ENCODE measurements at regions not wholly inside any gene's neighbourhood (a gene's known extent, or its start where the extent isn't known, plus 50 kb on each side); places are given as distances from the start of the nearest gene placed in this dataset.

GRCh38 chr4:23039818-23040217, 347.1 kb downstream of the GBA3 start (continued):
- TF ChIP-seq SNIP1 (IDR thresholded peaks at IDR 0.05; ENCODE audit: low read depth) (no peak), ZNF740 (CRISPR knock-in tag; IDR thresholded peaks at IDR 0.05) (no peak), ZNF740 (tag; IDR thresholded peaks at IDR 0.05) (no peak), RBM25 (IDR thresholded peaks at IDR 0.05; ENCODE audit: low read depth, low read length, severe bottlenecking) (no peak), SPI1 (IDR thresholded peaks at IDR 0.05; ENCODE audit: borderline replicate concordance, low read depth, low read length) (no peak), PTBP1 (IDR thresholded peaks at IDR 0.05; ENCODE audit: low read depth, low read length) (no peak), ZNF217 (CRISPR knock-in tag; IDR thresholded peaks at IDR 0.05) (no peak), ZNF589 (CRISPR knock-in tag; IDR thresholded peaks at IDR 0.05; ENCODE audit: low read depth) (no peak)

- BruUV-seq (replicated peaks), result no TSS peak
- H3K9me1 ChIP-seq (ENCODE audit: control insufficient read depth, insufficient read depth, low read length), result no peaks in the 10 kb centered on the region
Measured at GRCh38 chr4:23038626-23039491, 346.1 kb downstream of the GBA3 start.

More at GRCh38 chr4:23038626-23039491, 346.1 kb downstream of the GBA3 start:
- in situ Hi-C loops (cut with MboI) (no loop called here), intact Hi-C loops (cut with micrococcal nuclease) (no loop called here)
- FAIRE-seq (no peak), DNase-seq (ENCODE audit: extremely low read depth in 1 of 4, low spot score in 3 of 4) (no peak), ATAC-seq (no peak)
- H4K20me1 ChIP-seq (replicated peaks; ENCODE audit: control insufficient read depth, insufficient read depth, low read length), result no peaks in the 10 kb centered on the region
- TF ChIP-seq ZNF707 (CRISPR knock-in tag; conservative IDR thresholded peaks at IDR 0.05), result no peak
- no peak for TF ChIP-seq ZNF436 (CRISPR knock-in tag; IDR thresholded peaks at IDR 0.05)
- TF ChIP-seq NR3C1 (CRISPR knock-in tag; IDR thresholded peaks at IDR 0.05), result no peak
- no peak for TF ChIP-seq GTF2E2 (tag; IDR thresholded peaks at IDR 0.05)
- no peak for TF ChIP-seq ATF4 (CRISPR knock-in tag; IDR thresholded peaks at IDR 0.05)
- TF ChIP-seq DPF2 (IDR thresholded peaks at IDR 0.05), result no peak
- no peak for TF ChIP-seq ZSCAN29 (IDR thresholded peaks at IDR 0.05)
- no peak for TF ChIP-seq XRCC3 (IDR thresholded peaks at IDR 0.05)
- no peak for TF ChIP-seq ARID3A (IDR thresholded peaks at IDR 0.05; ENCODE audit: borderline replicate concordance, low read depth, low read length)
- CTCF ChIA-PET (ENCODE audit: low intra/inter-chr PET ratio), result no interaction called here
- POLR2A ChIA-PET, result no interaction called here
- H3K36me3 ChIP-seq (ENCODE audit: control insufficient read depth, insufficient read depth, low read length), result peaks cover 11% of the 10 kb centered on the region; the same call in 2 of the 3 replicates
- 24% methylated on average over 5 of the region's 5 CpGs for WGBS (ENCODE audit: insufficient coverage, low coverage, missing lambda C conversion rate)
- H3K4me3 ChIP-seq, result no peak overlapping the region
- H2AFZ ChIP-seq (ENCODE audit: low read depth, low read length), result no peak overlapping the region
- no peak overlapping the region for H3K9ac ChIP-seq (ENCODE audit: insufficient read depth in 1 of 2, low read depth in 2 of 2, low read length in 2 of 2)
- H3K27me3 ChIP-seq (ENCODE audit: control insufficient read depth in 2 of 2, insufficient read depth in 2 of 2, low read length in 2 of 2), result no peaks in the 10 kb centered on the region
- H3K27ac ChIP-seq (ENCODE audit: extremely low read depth, low read depth, low read length), result no peak overlapping the region
- H3K4me1 ChIP-seq (replicated peaks in 1 of 2; ENCODE audit: control insufficient read depth in 2 of 2, insufficient read depth in 2 of 2, low read length in 2 of 2), result no peaks in the 10 kb centered on the region
- no peak overlapping the region for H3K4me2 ChIP-seq (ENCODE audit: insufficient read depth, low read length)
- no peaks in the 10 kb centered on the region; the same call in 1 of the 2 replicates for H3K9me3 ChIP-seq (replicated peaks; ENCODE audit: control insufficient read depth, insufficient read depth, low read depth, low read length)
- H3K79me2 ChIP-seq (ENCODE audit: control insufficient read depth, insufficient read depth, low read length), result peaks cover 4% of the 10 kb centered on the region; the same call in 2 of the 3 replicates

Data from K562 (cell line).